Brain pericyte (primary cell): ENCODE measurements at regions not wholly inside any gene's neighbourhood (a gene's known extent, or its start where the extent isn't known, plus 50 kb on each side); places are given as distances from the start of the nearest gene placed in this dataset.
"Not testable (repeated sequence)": the region's sequence is repeated elsewhere in the genome, so short reads cannot be mapped to it uniquely, and the experiment has no call there.

Source experiments
- DNase-seq: peaks from one replicate; pipeline ENCODE4 v3.0.0-alpha.2; 2012; ENCODE audit warnings: low read depth, low spot score

GRCh38 chr20:57973886-57974285 is 254.6 kb downstream of the ANKRD60 start:
- no peak for DNase-seq

GRCh38 chr20:57971583-57971982 is 256.9 kb downstream of the ANKRD60 start:
- not testable (repeated sequence) for DNase-seq

GRCh38 chr20:57970856-57971255 is 257.6 kb downstream of the ANKRD60 start:
- no peak for DNase-seq

GRCh38 chr20:57970116-57970515 is 258.3 kb downstream of the ANKRD60 start:
- no peak for DNase-seq

GRCh38 chr20:57968120-57968519 is 258.3 kb upstream of the PMEPA1 start:
- no peak for DNase-seq

GRCh38 chr20:57967364-57967763 is 257.5 kb upstream of the PMEPA1 start:
- DNase-seq = no peak

- DNase-seq = no peak
Observed at GRCh38 chr20:57966620-57967019, 256.8 kb upstream of the PMEPA1 start.

GRCh38 chr20:57965441-57965840 is 255.6 kb upstream of the PMEPA1 start:
- no peak for DNase-seq

GRCh38 chr20:57964011-57964862 is 254.4 kb upstream of the PMEPA1 start:
- DNase-seq = no peak

- no peak for DNase-seq
Observed at GRCh38 chr20:57960803-57961575, 251.2 kb upstream of the PMEPA1 start.

GRCh38 chr20:57959589-57959988 is 249.8 kb upstream of the PMEPA1 start:
- DNase-seq = no peak

GRCh38 chr20:57959018-57959417 is 249.2 kb upstream of the PMEPA1 start:
- no peak for DNase-seq

- no peak for DNase-seq
Observed at GRCh38 chr20:57958050-57958420, 248.2 kb upstream of the PMEPA1 start.

- no peak for DNase-seq
Observed at GRCh38 chr20:57957411-57958049, 247.7 kb upstream of the PMEPA1 start.

- no peak for DNase-seq
Observed at GRCh38 chr20:57953638-57954037, 243.8 kb upstream of the PMEPA1 start.

- DNase-seq = no peak
Observed at GRCh38 chr20:57952136-57952535, 242.3 kb upstream of the PMEPA1 start.

- DNase-seq = no peak
Observed at GRCh38 chr20:57951549-57951948, 241.7 kb upstream of the PMEPA1 start.

GRCh38 chr20:57950764-57951485 is 241.1 kb upstream of the PMEPA1 start:
- no peak for DNase-seq

GRCh38 chr20:57948180-57948955 is 238.6 kb upstream of the PMEPA1 start:
- DNase-seq = no peak

GRCh38 chr20:57947421-57948179 is 237.8 kb upstream of the PMEPA1 start:
- DNase-seq = peak; percentile 84
